ENCODE measurements at regions not wholly inside any gene's neighbourhood (a gene's known extent, or its start where the extent isn't known, plus 50 kb on each side); places are given as distances from the start of the nearest gene placed in this dataset.

DNA sequence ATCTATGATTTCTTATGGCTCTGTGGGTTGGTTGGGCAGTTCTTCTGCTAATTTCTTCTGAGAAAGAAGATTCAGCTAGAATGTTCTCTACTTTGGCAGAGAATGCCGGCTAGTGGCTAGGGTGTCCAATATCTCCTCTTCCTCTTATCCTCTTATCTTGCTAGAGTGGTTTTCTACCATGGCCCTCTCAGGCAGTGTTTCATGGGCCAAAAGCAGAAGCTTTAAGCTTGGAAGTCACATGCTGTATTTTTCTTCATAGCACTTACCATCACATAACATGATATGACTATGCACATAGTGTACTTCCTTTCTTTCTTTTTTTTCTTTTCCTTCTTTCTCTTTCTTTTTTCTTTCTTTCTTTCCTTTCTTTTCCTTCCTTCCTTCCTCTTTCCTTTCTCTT, 140.0 kb downstream of the ITGB8 start (continued):
- TF ChIP-seq, protein P1, sequence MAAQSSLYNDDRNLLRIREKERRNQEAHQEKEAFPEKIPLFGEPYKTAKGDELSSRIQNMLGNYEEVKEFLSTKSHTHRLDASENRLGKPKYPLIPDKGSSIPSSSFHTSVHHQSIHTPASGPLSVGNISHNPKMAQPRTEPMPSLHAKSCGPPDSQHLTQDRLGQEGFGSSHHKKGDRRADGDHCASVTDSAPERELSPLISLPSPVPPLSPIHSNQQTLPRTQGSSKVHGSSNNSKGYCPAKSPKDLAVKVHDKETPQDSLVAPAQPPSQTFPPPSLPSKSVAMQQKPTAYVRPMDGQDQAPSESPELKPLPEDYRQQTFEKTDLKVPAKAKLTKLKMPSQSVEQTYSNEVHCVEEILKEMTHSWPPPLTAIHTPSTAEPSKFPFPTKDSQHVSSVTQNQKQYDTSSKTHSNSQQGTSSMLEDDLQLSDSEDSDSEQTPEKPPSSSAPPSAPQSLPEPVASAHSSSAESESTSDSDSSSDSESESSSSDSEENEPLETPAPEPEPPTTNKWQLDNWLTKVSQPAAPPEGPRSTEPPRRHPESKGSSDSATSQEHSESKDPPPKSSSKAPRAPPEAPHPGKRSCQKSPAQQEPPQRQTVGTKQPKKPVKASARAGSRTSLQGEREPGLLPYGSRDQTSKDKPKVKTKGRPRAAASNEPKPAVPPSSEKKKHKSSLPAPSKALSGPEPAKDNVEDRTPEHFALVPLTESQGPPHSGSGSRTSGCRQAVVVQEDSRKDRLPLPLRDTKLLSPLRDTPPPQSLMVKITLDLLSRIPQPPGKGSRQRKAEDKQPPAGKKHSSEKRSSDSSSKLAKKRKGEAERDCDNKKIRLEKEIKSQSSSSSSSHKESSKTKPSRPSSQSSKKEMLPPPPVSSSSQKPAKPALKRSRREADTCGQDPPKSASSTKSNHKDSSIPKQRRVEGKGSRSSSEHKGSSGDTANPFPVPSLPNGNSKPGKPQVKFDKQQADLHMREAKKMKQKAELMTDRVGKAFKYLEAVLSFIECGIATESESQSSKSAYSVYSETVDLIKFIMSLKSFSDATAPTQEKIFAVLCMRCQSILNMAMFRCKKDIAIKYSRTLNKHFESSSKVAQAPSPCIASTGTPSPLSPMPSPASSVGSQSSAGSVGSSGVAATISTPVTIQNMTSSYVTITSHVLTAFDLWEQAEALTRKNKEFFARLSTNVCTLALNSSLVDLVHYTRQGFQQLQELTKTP (IDR thresholded peaks at IDR 0.05; ENCODE audit: low read depth in 1 of 2, partially characterized antibody in 2 of 2), result no peak

DNA sequence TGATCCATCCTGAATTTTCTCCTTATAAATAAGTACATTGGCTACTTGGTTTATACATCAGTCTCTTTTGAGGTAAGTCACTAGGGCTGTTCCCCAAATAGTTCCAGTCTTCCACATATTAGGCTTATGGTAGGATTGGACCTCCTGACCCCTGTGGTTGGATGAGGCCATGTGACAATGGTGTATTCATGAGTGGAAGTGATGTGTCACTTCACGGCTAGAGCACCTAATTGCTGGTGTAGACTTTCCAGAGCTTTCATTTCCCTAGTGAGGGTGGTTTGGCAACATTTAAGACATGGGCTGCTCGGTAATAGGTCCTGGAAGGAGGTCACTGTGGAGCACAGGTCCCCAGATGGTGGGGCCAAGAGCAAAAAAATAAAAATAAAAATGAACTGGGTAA, 141.2 kb upstream of the ABCB5 start:
- no peak overlapping the region for H2AFZ ChIP-seq (ENCODE audit: low read depth, low read length)
- H4K20me1 ChIP-seq (replicated peaks; ENCODE audit: control insufficient read depth, insufficient read depth, low read length), result no peaks in the 10 kb centered on the region
- in situ Hi-C loops (cut with MboI), result no loop called here
- intact Hi-C loops (cut with micrococcal nuclease), result no loop called here
- no peaks in the 10 kb centered on the region for H3K9me3 ChIP-seq (replicated peaks; ENCODE audit: control insufficient read depth, insufficient read depth, low read depth, low read length)
- no peak overlapping the region for H3K4me3 ChIP-seq
- no peaks in the 10 kb centered on the region for H3K27me3 ChIP-seq (ENCODE audit: control insufficient read depth in 2 of 2, insufficient read depth in 2 of 2, low read length in 2 of 2)
- H3K27ac ChIP-seq (ENCODE audit: extremely low read depth, low read depth, low read length), result no peak overlapping the region
- no TSS peak for BruUV-seq (replicated peaks)
- no peaks in the 10 kb centered on the region for H3K4me1 ChIP-seq (replicated peaks in 1 of 2; ENCODE audit: control insufficient read depth in 2 of 2, insufficient read depth in 2 of 2, low read length in 2 of 2)
- H3K36me3 ChIP-seq (ENCODE audit: control insufficient read depth, insufficient read depth, low read length), result no peaks in the 10 kb centered on the region
- FAIRE-seq, result no peak
- H3K9me1 ChIP-seq (ENCODE audit: control insufficient read depth, insufficient read depth, low read length), result no peaks in the 10 kb centered on the region
- no peak overlapping the region for H3K9ac ChIP-seq (ENCODE audit: insufficient read depth in 1 of 2, low read depth in 2 of 2, low read length in 2 of 2)
- ATAC-seq, result no peak
- no peak overlapping the region for H3K4me2 ChIP-seq (ENCODE audit: insufficient read depth, low read length)
- DNase-seq (ENCODE audit: extremely low read depth in 1 of 4, low spot score in 3 of 4), result no peak
- TF ChIP-seq RNF2 (IDR thresholded peaks at IDR 0.05) (no peak), ADNP (tag; IDR thresholded peaks at IDR 0.05) (no peak), POLR2AphosphoS2 (IDR thresholded peaks at IDR 0.05; ENCODE audit: low read length) (no peak), BMI1 (IDR thresholded peaks at IDR 0.05; ENCODE audit: low read length) (no peak), HMGN3 (IDR thresholded peaks at IDR 0.05; ENCODE audit: borderline replicate concordance, extremely low read depth, insufficient read length, low read depth, low read length) (no peak), MYBL2 (IDR thresholded peaks at IDR 0.05; ENCODE audit: low read depth) (no peak), MYBL2 (CRISPR knock-in tag; IDR thresholded peaks at IDR 0.05; ENCODE audit: borderline replicate concordance) (no peak), NFE2 (IDR thresholded peaks at IDR 0.05; ENCODE audit: low read depth) (no peak), PTRF (tag; IDR thresholded peaks at IDR 0.05) (no peak), FOS (IDR thresholded peaks at IDR 0.05; ENCODE audit: extremely low read depth, insufficient read length) (no peak), ARID1B (IDR thresholded peaks at IDR 0.05) (no peak), POLR3A (IDR thresholded peaks at IDR 0.05; ENCODE audit: borderline replicate concordance, extremely low read depth, insufficient read depth, insufficient read length) (no peak), HNRNPL (IDR thresholded peaks at IDR 0.05; ENCODE audit: low read depth, low read length) (no peak), ZNF584 (CRISPR knock-in tag; IDR thresholded peaks at IDR 0.05; ENCODE audit: low read depth) (no peak)
- TF ChIP-seq, protein P2, sequence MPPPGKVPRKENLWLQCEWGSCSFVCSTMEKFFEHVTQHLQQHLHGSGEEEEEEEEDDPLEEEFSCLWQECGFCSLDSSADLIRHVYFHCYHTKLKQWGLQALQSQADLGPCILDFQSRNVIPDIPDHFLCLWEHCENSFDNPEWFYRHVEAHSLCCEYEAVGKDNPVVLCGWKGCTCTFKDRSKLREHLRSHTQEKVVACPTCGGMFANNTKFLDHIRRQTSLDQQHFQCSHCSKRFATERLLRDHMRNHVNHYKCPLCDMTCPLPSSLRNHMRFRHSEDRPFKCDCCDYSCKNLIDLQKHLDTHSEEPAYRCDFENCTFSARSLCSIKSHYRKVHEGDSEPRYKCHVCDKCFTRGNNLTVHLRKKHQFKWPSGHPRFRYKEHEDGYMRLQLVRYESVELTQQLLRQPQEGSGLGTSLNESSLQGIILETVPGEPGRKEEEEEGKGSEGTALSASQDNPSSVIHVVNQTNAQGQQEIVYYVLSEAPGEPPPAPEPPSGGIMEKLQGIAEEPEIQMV (tag; conservative IDR thresholded peaks at IDR 0.05; ENCODE audit: low read depth), result no peak
- POLR2A ChIA-PET, result no interaction called here
- CTCF ChIA-PET (ENCODE audit: low intra/inter-chr PET ratio), result no interaction called here
- no peaks in the 10 kb centered on the region for H3K79me2 ChIP-seq (ENCODE audit: control insufficient read depth, insufficient read depth, low read length)
- 0% methylated on average over 2 of the region's 2 CpGs for WGBS (ENCODE audit: insufficient coverage, low coverage, missing lambda C conversion rate)
